SH-SY5Y (cell line): ENCODE measurements at regions not wholly inside any gene's neighbourhood (a gene's known extent, or its start where the extent isn't known, plus 50 kb on each side); places are given as distances from the start of the nearest gene placed in this dataset.

Source experiments
- GATA2 ChIP-seq: IDR thresholded peaks from 2 replicates; pipeline ENCODE4 v1.6.1; 2011; ENCODE audit warnings: mild to moderate bottlenecking, low read depth, low read length
- GATA3 ChIP-seq: IDR thresholded peaks from 2 replicates; pipeline ENCODE4 v1.6.1; 2011; ENCODE audit warnings: low read depth, mild to moderate bottlenecking, low read length, moderate library complexity

GRCh38 chr2:220858101-220858500 lies 714.0 kb downstream of the EPHA4 start:
- TF ChIP-seq GATA2 (no peak), GATA3 (no peak)
